A673 (cell line): ENCODE measurements at regions not wholly inside any gene's neighbourhood (a gene's known extent, or its start where the extent isn't known, plus 50 kb on each side); places are given as distances from the start of the nearest gene placed in this dataset.

ENCODE experiments used
- BruUV-seq: library from RNA; stranded (reverse); fragments of 400-500 nt; replicated peaks from 2 replicates; lab custom pipeline; 2021; lab: Mats Ljungman, UMichigan
- CTCF ChIA-PET: fragments of 300-600 bp; sonication (Branson Sonifier 250); formaldehyde crosslinking; loops from one replicate; lab custom pipeline; 2022; ENCODE audit warnings: antibody characterized with exemption; lab: Charles Lee
- POLR2A ChIA-PET: fragments of 300-600 bp; sonication (Branson Sonifier 250); formaldehyde crosslinking; loops from one replicate; lab custom pipeline; 2022; ENCODE audit warnings: antibody characterized with exemption; ENCODE audit not compliant: low non-redundant PET; lab: Charles Lee
- DNase-seq: peaks from one replicate; pipeline ENCODE4 v3.0.0-alpha.2; 2015; ENCODE audit warnings: low spot score
- H3K27ac ChIP-seq: fragments of 200-600 bp; sonication (generic); 2 replicates; pipeline ENCODE4 v1.5.1; 2016; ENCODE audit warnings: mixed run types, low read depth, mild to moderate bottlenecking, mixed read lengths, antibody characterized with exemption, low read length; ENCODE audit not compliant: poor library complexity, severe bottlenecking
- H3K27me3 ChIP-seq: fragments of 200-600 bp; sonication (generic); replicated peaks from 2 replicates; pipeline ENCODE4 v1.6.1; 2017; ENCODE audit warnings: mixed run types, low read depth, mild to moderate bottlenecking, mixed read lengths, antibody characterized with exemption, low read length; ENCODE audit not compliant: insufficient read depth, poor library complexity
- H3K36me3 ChIP-seq: fragments of 200-600 bp; sonication (generic); 2 replicates; pipeline ENCODE4 v1.6.1; 2016; ENCODE audit warnings: mixed run types, mild to moderate bottlenecking, mixed read lengths, antibody characterized with exemption, low read length; ENCODE audit not compliant: insufficient read depth, poor library complexity, severe bottlenecking
- H3K4me1 ChIP-seq: fragments of 200-600 bp; sonication (generic); 2 replicates; pipeline ENCODE4 v1.6.1; 2017; ENCODE audit warnings: mixed run types, mild to moderate bottlenecking, mixed read lengths, antibody characterized with exemption, low read length; ENCODE audit not compliant: insufficient read depth, poor library complexity, severe bottlenecking
- H3K4me3 ChIP-seq: fragments of 200-600 bp; sonication (generic); 2 replicates; pipeline ENCODE4 v1.5.1; 2016; ENCODE audit warnings: low read depth, mixed run types, mild to moderate bottlenecking, mixed read lengths, low read length; ENCODE audit not compliant: poor library complexity, severe bottlenecking
- H3K9me3 ChIP-seq: fragments of 200-600 bp; sonication (generic); 2 replicates; pipeline ENCODE4 v1.6.1; 2016; ENCODE audit warnings: mixed run types, low read depth, mild to moderate bottlenecking, mixed read lengths, antibody characterized with exemption, low read length; ENCODE audit not compliant: poor library complexity, severe bottlenecking
- EZH2 ChIP-seq: fragments of 200-600 bp; sonication (generic); IDR thresholded peaks from 2 replicates; pipeline ENCODE4 v1.6.1; 2017; ENCODE audit warnings: borderline replicate concordance, low read depth, mild to moderate bottlenecking, mixed read lengths, antibody characterized with exemption, low read length; ENCODE audit not compliant: poor library complexity, severe bottlenecking
- intact Hi-C: fragments of 100-400 bp; cut with micrococcal nuclease; formaldehyde crosslinking; loops from one replicate; pipeline ENCODE4 v1.10.0; 2022; ENCODE audit not compliant: unreplicated experiment
- TF ChIP-seq, protein P1 (sequence below): fragments of 300-800, 200-600 bp; sonication (generic); conservative IDR thresholded peaks from 2 replicates; pipeline ENCODE4 v1.5.1; 2017; ENCODE audit warnings: low read depth, mild to moderate bottlenecking, antibody characterized with exemption, low read length, moderate library complexity, mixed read lengths

DNA sequence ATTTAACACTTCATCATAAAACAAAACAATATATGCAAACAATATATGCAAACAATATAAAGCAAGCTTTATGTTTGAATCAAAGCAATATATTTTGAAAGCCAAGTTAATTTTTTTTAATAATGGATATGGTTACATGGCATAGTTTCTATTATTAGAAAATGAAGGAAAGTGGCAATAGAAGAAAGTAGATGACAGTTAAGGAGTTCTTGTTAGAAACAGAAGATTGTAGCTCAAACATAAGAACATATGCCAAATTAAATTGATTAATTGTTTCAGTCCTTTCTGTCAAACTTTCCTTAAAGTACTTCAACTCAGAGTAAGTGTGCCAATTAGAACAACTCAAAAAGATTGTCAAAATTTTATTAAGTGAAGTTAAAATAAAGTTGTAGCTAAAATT lies 1248.3 kb downstream of the SLC16A7 start:
- Histone ChIP-seq H3K4me3 (no peak overlapping the region), H3K9me3 (no peaks in the 10 kb centered on the region), H3K36me3 (no peaks in the 10 kb centered on the region), H3K27me3 (no peaks in the 10 kb centered on the region), H3K27ac (no peak overlapping the region), H3K4me1 (no peaks in the 10 kb centered on the region)
- DNase-seq: no peak
- POLR2A ChIA-PET: no interaction called here
- CTCF ChIA-PET: no interaction called here
- intact Hi-C loops: no loop called here
- no TSS peak for BruUV-seq
- TF ChIP-seq, protein P1, sequence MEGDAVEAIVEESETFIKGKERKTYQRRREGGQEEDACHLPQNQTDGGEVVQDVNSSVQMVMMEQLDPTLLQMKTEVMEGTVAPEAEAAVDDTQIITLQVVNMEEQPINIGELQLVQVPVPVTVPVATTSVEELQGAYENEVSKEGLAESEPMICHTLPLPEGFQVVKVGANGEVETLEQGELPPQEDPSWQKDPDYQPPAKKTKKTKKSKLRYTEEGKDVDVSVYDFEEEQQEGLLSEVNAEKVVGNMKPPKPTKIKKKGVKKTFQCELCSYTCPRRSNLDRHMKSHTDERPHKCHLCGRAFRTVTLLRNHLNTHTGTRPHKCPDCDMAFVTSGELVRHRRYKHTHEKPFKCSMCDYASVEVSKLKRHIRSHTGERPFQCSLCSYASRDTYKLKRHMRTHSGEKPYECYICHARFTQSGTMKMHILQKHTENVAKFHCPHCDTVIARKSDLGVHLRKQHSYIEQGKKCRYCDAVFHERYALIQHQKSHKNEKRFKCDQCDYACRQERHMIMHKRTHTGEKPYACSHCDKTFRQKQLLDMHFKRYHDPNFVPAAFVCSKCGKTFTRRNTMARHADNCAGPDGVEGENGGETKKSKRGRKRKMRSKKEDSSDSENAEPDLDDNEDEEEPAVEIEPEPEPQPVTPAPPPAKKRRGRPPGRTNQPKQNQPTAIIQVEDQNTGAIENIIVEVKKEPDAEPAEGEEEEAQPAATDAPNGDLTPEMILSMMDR: no peak
- no peak for TF ChIP-seq EZH2

DNA sequence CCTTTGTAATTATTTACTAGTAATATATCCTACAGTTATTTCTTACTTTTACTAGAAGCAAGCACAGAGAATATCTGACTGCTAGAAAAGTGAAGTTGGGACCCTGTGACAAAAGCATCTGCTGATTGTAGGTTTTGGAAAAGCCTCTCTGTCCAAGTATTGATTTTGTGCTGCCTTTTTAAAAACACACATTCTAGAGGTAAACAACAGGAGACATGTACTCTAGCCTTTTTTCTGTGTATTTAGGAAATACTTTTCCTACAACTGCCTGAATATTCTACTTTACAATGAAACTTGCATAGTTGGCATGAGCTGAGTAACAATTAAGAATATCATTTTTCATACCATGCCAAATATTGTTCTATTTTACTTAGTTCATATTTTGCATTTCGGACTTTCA lies 1249.0 kb downstream of the SLC16A7 start:
- no peaks in the 10 kb centered on the region for H3K9me3 ChIP-seq
- BruUV-seq: no TSS peak
- H3K36me3 ChIP-seq: no peaks in the 10 kb centered on the region
- ChIA-PET POLR2A (no interaction called here), CTCF (no interaction called here)
- no peak overlapping the region for H3K4me3 ChIP-seq
- DNase-seq: no peak
- H3K27ac ChIP-seq: no peak overlapping the region
- intact Hi-C loops: no loop called here
- H3K27me3 ChIP-seq: no peaks in the 10 kb centered on the region
- no peaks in the 10 kb centered on the region for H3K4me1 ChIP-seq
- no peak for TF ChIP-seq EZH2
- TF ChIP-seq, protein P1: no peak

DNA sequence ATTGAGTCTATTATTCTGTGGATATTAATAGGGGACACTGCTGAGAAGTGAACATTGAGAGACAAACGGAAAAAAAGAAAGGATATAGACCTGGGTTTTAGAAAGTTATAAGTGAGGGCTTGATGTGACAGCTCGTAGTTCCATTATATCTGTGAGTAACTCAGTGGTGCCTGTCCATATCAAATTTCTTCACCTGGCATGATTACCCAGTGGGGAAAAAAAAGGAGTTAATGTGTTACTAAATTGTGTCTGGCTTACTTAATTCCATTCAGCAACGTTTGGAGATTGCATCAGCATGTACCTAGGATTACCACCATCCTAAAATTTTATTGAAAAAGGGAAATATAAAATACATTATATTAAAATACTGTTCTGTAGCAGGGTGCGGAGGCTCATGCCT lies 1249.9 kb downstream of the SLC16A7 start:
- Histone ChIP-seq H3K36me3 (no peaks in the 10 kb centered on the region), H3K4me3 (no peak overlapping the region), H3K4me1 (no peaks in the 10 kb centered on the region), H3K27me3 (no peaks in the 10 kb centered on the region), H3K9me3 (no peaks in the 10 kb centered on the region), H3K27ac (no peak overlapping the region)
- intact Hi-C loops: no loop called here
- BruUV-seq: no TSS peak
- CTCF ChIA-PET: no interaction called here
- POLR2A ChIA-PET: no interaction called here
- no peak for TF ChIP-seq EZH2
- TF ChIP-seq, protein P1: no peak
- DNase-seq: no peak
